Naive thymus-derived CD4-positive, alpha-beta T cell (primary cell): ENCODE measurements at regions not wholly inside any gene's neighbourhood (a gene's known extent, or its start where the extent isn't known, plus 50 kb on each side); places are given as distances from the start of the nearest gene placed in this dataset.

Source experiments
- ATAC-seq: fragments of 150-1000 bp; cut with Tn5 transposase; 2 replicates; pipeline ENCODE4 v1.10.0; 2021; ENCODE audit warnings: mild to moderate bottlenecking, moderate library complexity
- CTCF ChIA-PET: fragments of 350-600 bp; sonication (Branson Sonifier 250); formaldehyde crosslinking; loops from one replicate; lab custom pipeline; 2021; ENCODE audit warnings: antibody characterized with exemption; lab: Charles Lee
- POLR2A ChIA-PET: fragments of 350-600 bp; sonication (Branson Sonifier 250); formaldehyde crosslinking; loops from one replicate; lab custom pipeline; 2021; ENCODE audit warnings: antibody characterized with exemption, inconsistent platforms; lab: Charles Lee
- DNase-seq, 9 donors: peaks; one replicate each; pipeline versions ENCODE4 v3.0.0 to v3.0.0-alpha.2; 2020 to 2022; ENCODE audit warnings: mixed read lengths in 1 of 9
- H3K27ac ChIP-seq: one replicate; pipeline ENCODE4 v1.7.0; 2013; ENCODE audit warnings: mild to moderate bottlenecking, low read depth, low read length, moderate library complexity
- H3K27me3 ChIP-seq, 2 donors: one replicate each; pipeline ENCODE4 v1.7.0; 2013; ENCODE audit warnings: low read length in 2 of 2, mild to moderate bottlenecking in 2 of 2, moderate library complexity in 2 of 2; ENCODE audit not compliant: control insufficient read depth in 2 of 2, insufficient read depth in 2 of 2
- H3K36me3 ChIP-seq, 3 experiments: 1 replicate in 2 of 3; 2 replicates in 1 of 3; pipeline ENCODE4 v1.7.0; 2013; ENCODE audit warnings: low read length in 3 of 3, mild to moderate bottlenecking in 3 of 3, moderate library complexity in 1 of 3; ENCODE audit not compliant: insufficient read depth in 3 of 3, control insufficient read depth in 2 of 3
- H3K4me1 ChIP-seq, 2 donors: one replicate each; pipeline ENCODE4 v1.7.0; 2013; ENCODE audit warnings: low read length in 2 of 2, mild to moderate bottlenecking in 2 of 2, moderate library complexity in 1 of 2; ENCODE audit not compliant: control insufficient read depth in 2 of 2, insufficient read depth in 2 of 2
- H3K4me3 ChIP-seq: 2 replicates; pipeline ENCODE4 v1.7.0; 2013; ENCODE audit warnings: mild to moderate bottlenecking, low read length
- H3K9me3 ChIP-seq, 3 experiments: 1 replicate in 2 of 3; 2 replicates in 1 of 3; pipeline ENCODE4 v1.7.0; 2013; ENCODE audit warnings: low read length in 3 of 3; ENCODE audit not compliant: control insufficient read depth in 2 of 3
- H3K27ac Mint-ChIP-seq, 9 donors: one replicate each; pipeline ENCODE4 v1.8.0; 2020 to 2022; ENCODE audit warnings: mixed read lengths in 9 of 9, mild to moderate bottlenecking in 8 of 9, moderate library complexity in 5 of 9, inconsistent platforms in 2 of 9
- H3K27me3 Mint-ChIP-seq, 5 donors: one replicate each; pipeline ENCODE4 v1.8.0; 2021 to 2022; ENCODE audit warnings: mixed read lengths in 5 of 5, mild to moderate bottlenecking in 1 of 5
- H3K36me3 Mint-ChIP-seq, 5 donors: one replicate each; pipeline ENCODE4 v1.8.0; 2020 to 2022; ENCODE audit warnings: mixed read lengths in 5 of 5, mild to moderate bottlenecking in 3 of 5, inconsistent platforms in 1 of 5
- H3K4me1 Mint-ChIP-seq, 7 donors: one replicate each; pipeline ENCODE4 v1.8.0; 2020 to 2022; ENCODE audit warnings: mixed read lengths in 7 of 7, mild to moderate bottlenecking in 3 of 7, inconsistent platforms in 1 of 7
- H3K4me3 Mint-ChIP-seq, 10 donors: one replicate each; pipeline ENCODE4 v1.8.0; 2020 to 2022; ENCODE audit warnings: mild to moderate bottlenecking in 10 of 10, mixed read lengths in 10 of 10, moderate library complexity in 6 of 10, inconsistent platforms in 2 of 10
- H3K9me3 Mint-ChIP-seq, 11 donors: one replicate each; pipeline ENCODE4 v1.8.0; 2020 to 2022; ENCODE audit warnings: mixed read lengths in 11 of 11, mild to moderate bottlenecking in 4 of 11, inconsistent platforms in 1 of 11, moderate library complexity in 1 of 11
- intact Hi-C, 2 donors: fragments of 100-400 bp; cut with micrococcal nuclease; formaldehyde crosslinking; loops; one replicate each; pipeline ENCODE4 v1.15.1; 2023

GRCh38 chrX:148412006-148412405 is 88.4 kb upstream of the AFF2 start:
- H3K36me3 Mint-ChIP-seq: no peaks in the 10 kb centered on the region
- H3K4me1 Mint-ChIP-seq: peaks cover 0 to 7% (median 0%) of the 10 kb centered on the region in 7 donors
- Histone ChIP-seq H3K4me1 (no peaks in the 10 kb centered on the region), H3K4me3 (no peak overlapping the region), H3K36me3 (no peaks in the 10 kb centered on the region), H3K27me3 (no peaks in the 10 kb centered on the region), H3K9me3 (no peaks in the 10 kb centered on the region), H3K27ac (no peak overlapping the region)
- CTCF ChIA-PET: no interaction called here
- peaks cover 0 to 5% (median 0%) of the 10 kb centered on the region in 11 donors for H3K9me3 Mint-ChIP-seq
- peaks cover 0 to 4% (median 0%) of the 10 kb centered on the region in 5 donors for H3K27me3 Mint-ChIP-seq
- intact Hi-C loops: no loop called here
- H3K27ac Mint-ChIP-seq: no peak overlapping the region
- DNase-seq (no peak), ATAC-seq (no peak)
- H3K4me3 Mint-ChIP-seq: no peak overlapping the region
- POLR2A ChIA-PET: no interaction called here

- Mint-ChIP-seq H3K27me3 (peaks cover 0 to 4% (median 0%) of the 10 kb centered on the region in 5 donors), H3K36me3 (peaks cover 0 to 4% (median 2%) of the 10 kb centered on the region in 5 donors), H3K4me1 (peaks cover 0 to 8% (median 0%) of the 10 kb centered on the region in 7 donors), H3K27ac (no peak overlapping the region), H3K9me3 (peaks cover 0 to 14% (median 0%) of the 10 kb centered on the region in 11 donors), H3K4me3 (no peak overlapping the region)
- CTCF ChIA-PET: no interaction called here
- Histone ChIP-seq H3K27me3 (no peaks in the 10 kb centered on the region), H3K27ac (no peak overlapping the region), H3K4me1 (no peaks in the 10 kb centered on the region), H3K9me3 (no peaks in the 10 kb centered on the region), H3K4me3 (no peak overlapping the region), H3K36me3 (no peaks in the 10 kb centered on the region)
- intact Hi-C loops: no loop called here
- no peak for DNase-seq
- peak; percentile 51 for ATAC-seq
- POLR2A ChIA-PET: no interaction called here
Measured at GRCh38 chrX:148416142-148416541, 84.3 kb upstream of the AFF2 start.

- H3K4me1 Mint-ChIP-seq: peaks cover 0 to 8% (median 0%) of the 10 kb centered on the region in 7 donors
Measured at GRCh38 chrX:148416931-148417330, 83.5 kb upstream of the AFF2 start.

GRCh38 chrX:148417934-148418333 is 82.5 kb upstream of the AFF2 start:
- POLR2A ChIA-PET: no interaction called here
- H3K27ac ChIP-seq: no peak overlapping the region
- H3K4me1 ChIP-seq: no peaks in the 10 kb centered on the region
- Mint-ChIP-seq H3K36me3 (peaks cover 0 to 4% (median 2%) of the 10 kb centered on the region in 5 donors), H3K4me3 (no peak overlapping the region), H3K27me3 (peaks cover 0 to 4% (median 0%) of the 10 kb centered on the region in 5 donors), H3K4me1 (peaks cover 0 to 5% (median 0%) of the 10 kb centered on the region in 7 donors), H3K27ac (no peak overlapping the region), H3K9me3 (peaks cover 0 to 10% (median 0%) of the 10 kb centered on the region in 11 donors)
- CTCF ChIA-PET: no interaction called here
- intact Hi-C loops: no loop called here
- H3K4me3 ChIP-seq: no peak overlapping the region
- ATAC-seq (no peak), DNase-seq (no peak)
- no peaks in the 10 kb centered on the region for H3K9me3 ChIP-seq
- H3K36me3 ChIP-seq: no peaks in the 10 kb centered on the region
- no peaks in the 10 kb centered on the region for H3K27me3 ChIP-seq

More at GRCh38 chrX:148416931-148417330, 83.5 kb upstream of the AFF2 start:
- Mint-ChIP-seq H3K27ac (no peak overlapping the region), H3K36me3 (peaks cover 0 to 4% (median 2%) of the 10 kb centered on the region in 5 donors), H3K4me3 (no peak overlapping the region), H3K9me3 (peaks cover 0 to 14% (median 0%) of the 10 kb centered on the region in 11 donors), H3K27me3 (peaks cover 0 to 4% (median 0%) of the 10 kb centered on the region in 5 donors)
- no peaks in the 10 kb centered on the region for H3K36me3 ChIP-seq
- H3K27ac ChIP-seq: no peak overlapping the region
- POLR2A ChIA-PET: no interaction called here
- no peaks in the 10 kb centered on the region for H3K27me3 ChIP-seq
- H3K9me3 ChIP-seq: no peaks in the 10 kb centered on the region
- DNase-seq (no peak), ATAC-seq (no peak)
- H3K4me1 ChIP-seq: no peaks in the 10 kb centered on the region
- intact Hi-C loops: no loop called here
- no peak overlapping the region for H3K4me3 ChIP-seq
- CTCF ChIA-PET: no interaction called here

- Histone ChIP-seq H3K4me3 (no peak overlapping the region), H3K27me3 (no peaks in the 10 kb centered on the region), H3K9me3 (no peaks in the 10 kb centered on the region), H3K27ac (no peak overlapping the region), H3K4me1 (no peaks in the 10 kb centered on the region), H3K36me3 (no peaks in the 10 kb centered on the region)
- Mint-ChIP-seq H3K27ac (no peak overlapping the region), H3K36me3 (peaks cover 0 to 4% (median 3%) of the 10 kb centered on the region in 5 donors), H3K4me1 (peaks cover 0 to 5% (median 0%) of the 10 kb centered on the region in 7 donors), H3K4me3 (no peak overlapping the region), H3K27me3 (peaks cover 0 to 4% (median 0%) of the 10 kb centered on the region in 5 donors), H3K9me3 (peaks cover 0 to 11% (median 0%) of the 10 kb centered on the region in 11 donors)
- no peak for DNase-seq
- intact Hi-C loops: no loop called here
- POLR2A ChIA-PET: no interaction called here
- no peak for ATAC-seq
- CTCF ChIA-PET: no interaction called here
Measured at GRCh38 chrX:148422526-148422925, 77.9 kb upstream of the AFF2 start.

GRCh38 chrX:148424570-148424969 is 75.8 kb upstream of the AFF2 start:
- Mint-ChIP-seq H3K27me3 (no peaks in the 10 kb centered on the region), H3K36me3 (peaks cover 0 to 11% (median 2%) of the 10 kb centered on the region in 5 donors), H3K4me1 (peaks cover 0 to 5% (median 0%) of the 10 kb centered on the region in 7 donors), H3K27ac (no peak overlapping the region), H3K9me3 (peaks cover 0 to 8% (median 0%) of the 10 kb centered on the region in 11 donors), H3K4me3 (no peak overlapping the region)
- CTCF ChIA-PET: no interaction called here
- Histone ChIP-seq H3K27me3 (no peaks in the 10 kb centered on the region), H3K4me3 (no peak overlapping the region), H3K9me3 (no peaks in the 10 kb centered on the region), H3K27ac (no peak overlapping the region), H3K4me1 (no peaks in the 10 kb centered on the region), H3K36me3 (no peaks in the 10 kb centered on the region)
- POLR2A ChIA-PET: no interaction called here
- DNase-seq (no peak), ATAC-seq (no peak)
- intact Hi-C loops: no loop called here

GRCh38 chrX:148426467-148426866 is 74.0 kb upstream of the AFF2 start:
- Histone ChIP-seq H3K36me3 (no peaks in the 10 kb centered on the region), H3K9me3 (no peaks in the 10 kb centered on the region), H3K4me3 (no peak overlapping the region), H3K27ac (no peak overlapping the region), H3K4me1 (no peaks in the 10 kb centered on the region), H3K27me3 (no peaks in the 10 kb centered on the region)
- ChIA-PET POLR2A (no interaction called here), CTCF (no interaction called here)
- Mint-ChIP-seq H3K9me3 (peaks cover 0 to 5% (median 0%) of the 10 kb centered on the region in 11 donors), H3K27ac (no peak overlapping the region), H3K4me1 (peaks cover 0 to 5% (median 0%) of the 10 kb centered on the region in 7 donors), H3K36me3 (peaks cover 0 to 11% (median 0%) of the 10 kb centered on the region in 5 donors), H3K4me3 (no peak overlapping the region), H3K27me3 (no peaks in the 10 kb centered on the region)
- DNase-seq: no peak
- intact Hi-C loops: no loop called here
- no peak for ATAC-seq
